RWPE1 (cell line): ENCODE measurements at regions not wholly inside any gene's neighbourhood (a gene's known extent, or its start where the extent isn't known, plus 50 kb on each side); places are given as distances from the start of the nearest gene placed in this dataset.

Source experiments
- CTCF ChIA-PET: fragments of 350-600 bp; sonication (Branson Sonifier 250); formaldehyde crosslinking; extraction: SDS; loops from one replicate; lab custom pipeline; 2021; lab: Yijun Ruan, JAX
- POLR2A ChIA-PET: fragments of 400-600 bp; formaldehyde crosslinking; extraction: SDS; loops from one replicate; lab custom pipeline; 2020; ENCODE audit warnings: antibody characterized with exemption; ENCODE audit not compliant: low non-redundant PET; lab: Yijun Ruan, JAX
- DNase-seq: peaks from one replicate; pipeline ENCODE4 v3.0.0; 2012; ENCODE audit warnings: low spot score
- H3K27ac ChIP-seq: fragments of 450-650 bp; 2 replicates; pipeline ENCODE4 v1.5.1; 2017
- TF ChIP-seq, protein P1 (sequence below): fragments of 450-650 bp; conservative IDR thresholded peaks from 2 replicates; pipeline ENCODE4 v1.5.1; 2017; ENCODE audit warnings: low read depth, mild to moderate bottlenecking

- ChIA-PET POLR2A (no interaction called here), CTCF (no interaction called here)
- no peak overlapping the region for H3K27ac ChIP-seq
- DNase-seq = no peak
- TF ChIP-seq, protein P1, sequence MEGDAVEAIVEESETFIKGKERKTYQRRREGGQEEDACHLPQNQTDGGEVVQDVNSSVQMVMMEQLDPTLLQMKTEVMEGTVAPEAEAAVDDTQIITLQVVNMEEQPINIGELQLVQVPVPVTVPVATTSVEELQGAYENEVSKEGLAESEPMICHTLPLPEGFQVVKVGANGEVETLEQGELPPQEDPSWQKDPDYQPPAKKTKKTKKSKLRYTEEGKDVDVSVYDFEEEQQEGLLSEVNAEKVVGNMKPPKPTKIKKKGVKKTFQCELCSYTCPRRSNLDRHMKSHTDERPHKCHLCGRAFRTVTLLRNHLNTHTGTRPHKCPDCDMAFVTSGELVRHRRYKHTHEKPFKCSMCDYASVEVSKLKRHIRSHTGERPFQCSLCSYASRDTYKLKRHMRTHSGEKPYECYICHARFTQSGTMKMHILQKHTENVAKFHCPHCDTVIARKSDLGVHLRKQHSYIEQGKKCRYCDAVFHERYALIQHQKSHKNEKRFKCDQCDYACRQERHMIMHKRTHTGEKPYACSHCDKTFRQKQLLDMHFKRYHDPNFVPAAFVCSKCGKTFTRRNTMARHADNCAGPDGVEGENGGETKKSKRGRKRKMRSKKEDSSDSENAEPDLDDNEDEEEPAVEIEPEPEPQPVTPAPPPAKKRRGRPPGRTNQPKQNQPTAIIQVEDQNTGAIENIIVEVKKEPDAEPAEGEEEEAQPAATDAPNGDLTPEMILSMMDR = no peak
Measured at GRCh38 chr4:137181293-137181899, 350.9 kb downstream of the PCDH18 start.

GRCh38 chr4:137180349-137180748 lies 351.9 kb downstream of the PCDH18 start:
- DNase-seq = no peak
- POLR2A ChIA-PET = no interaction called here
- TF ChIP-seq, protein P1 = no peak
- CTCF ChIA-PET = no interaction called here
- no peak overlapping the region for H3K27ac ChIP-seq

- ChIA-PET CTCF (no interaction called here), POLR2A (no interaction called here)
- TF ChIP-seq, protein P1 = no peak
- no peak for DNase-seq
- H3K27ac ChIP-seq = no peak overlapping the region
Measured at GRCh38 chr4:137156807-137157206, 375.5 kb downstream of the PCDH18 start.

DNA sequence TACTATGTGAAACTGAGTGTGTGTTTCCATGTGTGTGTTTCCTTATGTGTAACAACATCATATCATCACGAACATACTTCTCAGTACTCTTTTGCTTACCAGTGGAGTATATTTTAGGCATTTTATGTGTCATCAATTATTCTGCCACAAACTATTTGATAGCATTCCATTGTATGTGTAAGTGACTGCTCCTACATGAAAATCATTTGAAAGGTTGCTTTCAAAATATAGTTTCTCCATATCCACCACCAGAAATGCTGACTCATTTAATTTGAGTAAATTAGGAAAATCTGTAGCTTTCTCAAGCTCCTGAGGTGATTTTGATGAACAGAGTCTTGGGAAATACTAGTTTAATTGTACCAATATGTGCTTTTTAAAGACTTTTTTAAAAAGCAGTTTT lies 376.2 kb downstream of the PCDH18 start:
- H3K27ac ChIP-seq = no peak overlapping the region
- TF ChIP-seq, protein P1 = no peak
- ChIA-PET POLR2A (no interaction called here), CTCF (no interaction called here)
- DNase-seq = no peak

- DNase-seq = no peak
- H3K27ac ChIP-seq = no peak overlapping the region
- POLR2A ChIA-PET = no interaction called here
- CTCF ChIA-PET = interaction anchor here (0.7 kb wide), 1 partner anchor 165 kb away, joined by 4 read pairs; no protein-coding TSS in a partner anchor
- TF ChIP-seq, protein P1 = no peak
Measured at GRCh38 chr4:137131201-137131600, 401.1 kb downstream of the PCDH18 start.

GRCh38 chr4:137129845-137130244 lies 402.4 kb downstream of the PCDH18 start:
- no peak for DNase-seq

More at GRCh38 chr4:137129845-137130244, 402.4 kb downstream of the PCDH18 start:
- H3K27ac ChIP-seq = no peak overlapping the region
- ChIA-PET CTCF (no interaction called here), POLR2A (no interaction called here)
- TF ChIP-seq, protein P1 = no peak
